PC-3 (cell line): ENCODE measurements at regions not wholly inside any gene's neighbourhood (a gene's known extent, or its start where the extent isn't known, plus 50 kb on each side); places are given as distances from the start of the nearest gene placed in this dataset.

Experiments
- EZH2 ChIP-seq: fragments of 300-600 bp; sonication (generic); IDR thresholded peaks from one replicate; pipeline ENCODE4 v1.6.1; 2017; ENCODE audit warnings: antibody characterized with exemption, mild to moderate bottlenecking, low read length; ENCODE audit not compliant: unreplicated experiment
- TF ChIP-seq, protein P1 (sequence below): fragments of 300-600 bp; sonication (generic); conservative IDR thresholded peaks from 2 replicates; pipeline ENCODE4 v1.5.1; 2017; ENCODE audit warnings: antibody characterized with exemption, low read depth, mild to moderate bottlenecking, low read length

DNA sequence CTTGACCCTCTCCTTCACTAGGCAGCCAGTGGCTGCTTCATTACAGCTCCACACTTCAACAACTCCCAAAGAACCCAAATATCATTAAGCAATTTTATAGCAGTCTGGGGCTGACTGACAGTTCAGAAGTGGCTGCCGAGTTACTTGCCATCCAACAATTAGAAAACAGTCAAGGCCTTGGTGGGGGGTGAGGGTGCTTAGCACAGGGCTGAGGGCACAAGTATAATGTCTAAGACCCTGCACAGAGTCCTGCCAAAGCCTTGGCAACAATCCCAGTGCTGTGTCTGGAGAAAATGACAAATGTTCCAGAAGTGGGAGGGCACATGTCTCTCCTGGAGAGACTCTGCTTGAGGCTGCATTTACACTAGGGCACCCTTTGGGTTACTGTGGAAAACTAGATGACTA lies 71.1 kb downstream of the CXCL12 start:
- TF ChIP-seq, protein P1, sequence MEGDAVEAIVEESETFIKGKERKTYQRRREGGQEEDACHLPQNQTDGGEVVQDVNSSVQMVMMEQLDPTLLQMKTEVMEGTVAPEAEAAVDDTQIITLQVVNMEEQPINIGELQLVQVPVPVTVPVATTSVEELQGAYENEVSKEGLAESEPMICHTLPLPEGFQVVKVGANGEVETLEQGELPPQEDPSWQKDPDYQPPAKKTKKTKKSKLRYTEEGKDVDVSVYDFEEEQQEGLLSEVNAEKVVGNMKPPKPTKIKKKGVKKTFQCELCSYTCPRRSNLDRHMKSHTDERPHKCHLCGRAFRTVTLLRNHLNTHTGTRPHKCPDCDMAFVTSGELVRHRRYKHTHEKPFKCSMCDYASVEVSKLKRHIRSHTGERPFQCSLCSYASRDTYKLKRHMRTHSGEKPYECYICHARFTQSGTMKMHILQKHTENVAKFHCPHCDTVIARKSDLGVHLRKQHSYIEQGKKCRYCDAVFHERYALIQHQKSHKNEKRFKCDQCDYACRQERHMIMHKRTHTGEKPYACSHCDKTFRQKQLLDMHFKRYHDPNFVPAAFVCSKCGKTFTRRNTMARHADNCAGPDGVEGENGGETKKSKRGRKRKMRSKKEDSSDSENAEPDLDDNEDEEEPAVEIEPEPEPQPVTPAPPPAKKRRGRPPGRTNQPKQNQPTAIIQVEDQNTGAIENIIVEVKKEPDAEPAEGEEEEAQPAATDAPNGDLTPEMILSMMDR: no peak
- TF ChIP-seq EZH2: no peak
